Keratinocyte (primary cell): ENCODE measurements at regions not wholly inside any gene's neighbourhood (a gene's known extent, or its start where the extent isn't known, plus 50 kb on each side); places are given as distances from the start of the nearest gene placed in this dataset.

Source experiments
- DNase-seq: peaks from one replicate; pipeline ENCODE4 v3.0.0-alpha.2; 2011; ENCODE audit warnings: low read depth, missing footprints, low spot score
- FAIRE-seq: peaks from 2 replicates; lab custom pipeline; 2011; peaks lifted over from hg19 to GRCh38; lab: Jason Lieb, UNC
- H2AFZ ChIP-seq: 2 replicates; pipeline ENCODE4 v1.6.0; 2012; ENCODE audit warnings: low read length, control low read depth, inconsistent platforms; ENCODE audit not compliant: control insufficient read depth
- H3K27ac ChIP-seq: 2 replicates; pipeline ENCODE4 v1.5.1; 2011; ENCODE audit warnings: low read length; ENCODE audit not compliant: control insufficient read depth, insufficient read depth
- H3K27me3 ChIP-seq: 3 replicates; pipeline ENCODE4 v1.6.0; 2011; ENCODE audit warnings: low read length; ENCODE audit not compliant: control insufficient read depth, insufficient read depth; ENCODE audit errors: extremely low read depth
- H3K36me3 ChIP-seq, 2 experiments: 2 replicates in 1 of 2; 3 replicates in 1 of 2; pipeline ENCODE4 v1.5.1; 2011; ENCODE audit warnings: low read length in 2 of 2, mild to moderate bottlenecking in 1 of 2; ENCODE audit not compliant: control insufficient read depth in 2 of 2, insufficient read depth in 2 of 2; ENCODE audit errors: extremely low read depth in 1 of 2
- H3K4me1 ChIP-seq: 3 replicates; pipeline ENCODE4 v1.5.1; 2011; ENCODE audit warnings: low read length; ENCODE audit not compliant: control insufficient read depth, insufficient read depth; ENCODE audit errors: extremely low read depth
- H3K4me2 ChIP-seq: 3 replicates; pipeline ENCODE4 v1.6.0; 2011; ENCODE audit warnings: low read depth, low read length; ENCODE audit not compliant: control insufficient read depth, insufficient read depth; ENCODE audit errors: extremely low read depth
- H3K4me3 ChIP-seq, 3 experiments: fragments of 200-600 bp in 1 of 3; sonication (generic) in 1 of 3; 2 replicates in 2 of 3; 3 replicates in 1 of 3; pipeline ENCODE4 v1.5.1; 2011 to 2016; ENCODE audit warnings: low read length in 3 of 3, mild to moderate bottlenecking in 3 of 3, control low read depth in 2 of 3, inconsistent platforms in 1 of 3, low read depth in 1 of 3, mixed read lengths in 1 of 3, mixed run types in 1 of 3, moderate library complexity in 1 of 3; ENCODE audit not compliant: control insufficient read depth in 2 of 3, insufficient read depth in 2 of 3; ENCODE audit errors: extremely low read depth in 1 of 3
- H3K79me2 ChIP-seq: 2 replicates; pipeline ENCODE4 v1.6.0; 2012; ENCODE audit warnings: low read length; ENCODE audit not compliant: control insufficient read depth, insufficient read depth
- H3K9ac ChIP-seq: 3 replicates; pipeline ENCODE4 v1.6.0; 2011; ENCODE audit warnings: low read length; ENCODE audit not compliant: control insufficient read depth, insufficient read depth; ENCODE audit errors: extremely low read depth
- H3K9me1 ChIP-seq: 3 replicates; pipeline ENCODE4 v1.6.0; 2011; ENCODE audit warnings: low read length; ENCODE audit not compliant: control insufficient read depth, insufficient read depth; ENCODE audit errors: extremely low read depth
- H3K9me3 ChIP-seq: 2 replicates; pipeline ENCODE4 v1.5.1; 2012; ENCODE audit warnings: low read depth, low read length; ENCODE audit not compliant: control insufficient read depth
- H4K20me1 ChIP-seq: 3 replicates; pipeline ENCODE4 v1.6.0; 2011; ENCODE audit warnings: low read length; ENCODE audit not compliant: control insufficient read depth, insufficient read depth; ENCODE audit errors: extremely low read depth
- EZH2 ChIP-seq: IDR thresholded peaks from one replicate; pipeline ENCODE4 v1.6.1; 2012; ENCODE audit warnings: inconsistent platforms, mild to moderate bottlenecking, low read length, moderate library complexity
- dilution Hi-C: fragments of 300-500 bp; cut with MboI; formaldehyde crosslinking; loops from one replicate; pipeline ENCODE4 v1.7.0; 2020; ENCODE audit warnings: low sequenced_read_pairs; ENCODE audit not compliant: extremely low pct_ligation_motif_present
- TF ChIP-seq, protein P1 (sequence below), 3 experiments: IDR thresholded peaks in 1 of 3; conservative IDR thresholded peaks in 1 of 3; optimal IDR thresholded peaks in 1 of 3; 2 replicates in 2 of 3; 3 replicates in 1 of 3; pipeline versions ENCODE3 to v1.5.1; 2011; ENCODE audit warnings: low read length in 3 of 3, mild to moderate bottlenecking in 3 of 3, moderate library complexity in 2 of 3, control low read depth in 1 of 3, inconsistent platforms in 1 of 3; ENCODE audit not compliant: insufficient read depth in 2 of 3; ENCODE audit errors: extremely low read depth in 1 of 3

DNA sequence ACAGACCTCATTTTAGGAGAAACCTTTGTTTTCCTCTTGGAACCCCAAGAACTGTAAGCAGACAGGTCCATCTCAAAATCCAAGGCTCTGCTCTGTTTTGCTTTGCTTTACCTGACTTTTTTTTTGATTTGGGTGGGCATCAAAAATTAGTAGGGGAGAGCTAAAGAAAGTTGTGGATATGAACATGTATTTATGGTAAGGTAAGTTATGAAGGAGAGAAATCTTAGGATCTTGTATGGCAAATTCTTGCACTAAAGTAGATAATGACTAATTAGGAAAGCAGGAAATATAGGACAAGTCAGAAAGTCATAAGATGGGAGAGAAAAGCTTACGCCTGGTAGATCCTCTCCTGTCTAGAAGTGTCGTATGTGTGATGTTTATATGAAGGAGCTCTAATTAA is 116.1 kb upstream of the VPREB1 start:
- dilution Hi-C loops, result no loop called here
- no peak for FAIRE-seq
- no peak overlapping the region for H3K27ac ChIP-seq

GRCh38 chr22:22127100-22127499 is 117.5 kb upstream of the VPREB1 start:
- Histone ChIP-seq H3K27ac (no peak overlapping the region), H3K79me2 (no peaks in the 10 kb centered on the region), H4K20me1 (no peaks in the 10 kb centered on the region), H3K4me1 (no peaks in the 10 kb centered on the region), H2AFZ (no peak overlapping the region), H3K9me1 (no peaks in the 10 kb centered on the region), H3K9ac (no peak overlapping the region), H3K9me3 (no peaks in the 10 kb centered on the region), H3K27me3 (no peaks in the 10 kb centered on the region), H3K4me3 (no peak overlapping the region), H3K4me2 (no peak overlapping the region), H3K36me3 (no peaks in the 10 kb centered on the region)
- DNase-seq (no peak), FAIRE-seq (no peak)
- TF ChIP-seq, protein P1, sequence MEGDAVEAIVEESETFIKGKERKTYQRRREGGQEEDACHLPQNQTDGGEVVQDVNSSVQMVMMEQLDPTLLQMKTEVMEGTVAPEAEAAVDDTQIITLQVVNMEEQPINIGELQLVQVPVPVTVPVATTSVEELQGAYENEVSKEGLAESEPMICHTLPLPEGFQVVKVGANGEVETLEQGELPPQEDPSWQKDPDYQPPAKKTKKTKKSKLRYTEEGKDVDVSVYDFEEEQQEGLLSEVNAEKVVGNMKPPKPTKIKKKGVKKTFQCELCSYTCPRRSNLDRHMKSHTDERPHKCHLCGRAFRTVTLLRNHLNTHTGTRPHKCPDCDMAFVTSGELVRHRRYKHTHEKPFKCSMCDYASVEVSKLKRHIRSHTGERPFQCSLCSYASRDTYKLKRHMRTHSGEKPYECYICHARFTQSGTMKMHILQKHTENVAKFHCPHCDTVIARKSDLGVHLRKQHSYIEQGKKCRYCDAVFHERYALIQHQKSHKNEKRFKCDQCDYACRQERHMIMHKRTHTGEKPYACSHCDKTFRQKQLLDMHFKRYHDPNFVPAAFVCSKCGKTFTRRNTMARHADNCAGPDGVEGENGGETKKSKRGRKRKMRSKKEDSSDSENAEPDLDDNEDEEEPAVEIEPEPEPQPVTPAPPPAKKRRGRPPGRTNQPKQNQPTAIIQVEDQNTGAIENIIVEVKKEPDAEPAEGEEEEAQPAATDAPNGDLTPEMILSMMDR (optimal IDR thresholded peaks at IDR 0.05 in 1 of 3, IDR thresholded peaks at IDR 0.05 in 1 of 3, conservative IDR thresholded peaks at IDR 0.05 in 1 of 3; ENCODE audit: extremely low read depth in 1 of 3, insufficient read depth in 2 of 3, low read length in 3 of 3), result no peak
- no peak for TF ChIP-seq EZH2
- dilution Hi-C loops, result no loop called here

More for the DNA sequence above, 116.1 kb upstream of the VPREB1 start:
- no peak for DNase-seq
- Histone ChIP-seq H3K9me1 (no peaks in the 10 kb centered on the region), H3K4me2 (no peak overlapping the region), H3K4me3 (no peak overlapping the region), H3K9me3 (no peaks in the 10 kb centered on the region), H2AFZ (no peak overlapping the region), H3K27me3 (no peaks in the 10 kb centered on the region), H3K36me3 (no peaks in the 10 kb centered on the region), H3K79me2 (no peaks in the 10 kb centered on the region), H3K9ac (no peak overlapping the region), H4K20me1 (no peaks in the 10 kb centered on the region), H3K4me1 (no peaks in the 10 kb centered on the region)
- TF ChIP-seq, protein P1 (optimal IDR thresholded peaks at IDR 0.05 in 1 of 3, IDR thresholded peaks at IDR 0.05 in 1 of 3, conservative IDR thresholded peaks at IDR 0.05 in 1 of 3; ENCODE audit: extremely low read depth in 1 of 3, insufficient read depth in 2 of 3, low read length in 3 of 3), result no peak
- TF ChIP-seq EZH2, result no peak
